Parathyroid adenoma (tissue), 2 donors: ENCODE measurements at regions not wholly inside any gene's neighbourhood (a gene's known extent, or its start where the extent isn't known, plus 50 kb on each side); places are given as distances from the start of the nearest gene placed in this dataset.

Experiments
- H2AFZ ChIP-seq: fragments of 300-600 bp; sonication (generic); one replicate; pipeline ENCODE4 v1.7.0; 2017; ENCODE audit warnings: antibody characterized with exemption, mild to moderate bottlenecking
- H3K27ac ChIP-seq: fragments of 300-600 bp; sonication (generic); one replicate; pipeline ENCODE4 v1.7.0; 2017
- H3K27me3 ChIP-seq: fragments of 300-600 bp; sonication (generic); one replicate; pipeline ENCODE4 v1.7.0; 2017; ENCODE audit warnings: low read length; ENCODE audit not compliant: control insufficient read depth, insufficient read depth
- H3K36me3 ChIP-seq: fragments of 300-600 bp; sonication (generic); one replicate; pipeline ENCODE4 v1.7.0; 2017; ENCODE audit warnings: low read length; ENCODE audit not compliant: control insufficient read depth, insufficient read depth
- H3K4me1 ChIP-seq: fragments of 300-600 bp; sonication (generic); one replicate; pipeline ENCODE4 v1.7.0; 2017; ENCODE audit warnings: control low read depth
- H3K4me2 ChIP-seq: fragments of 300-600 bp; sonication (generic); one replicate; pipeline ENCODE4 v1.7.0; 2017; ENCODE audit warnings: low read length
- H3K4me3 ChIP-seq: fragments of 300-600 bp; sonication (generic); one replicate; pipeline ENCODE4 v1.7.0; 2017; ENCODE audit warnings: low read depth, low read length
- H3K79me2 ChIP-seq: fragments of 300-600 bp; sonication (generic); one replicate; pipeline ENCODE4 v1.7.0; 2017; ENCODE audit warnings: control low read depth
- H3K9ac ChIP-seq: fragments of 300-600 bp; sonication (generic); one replicate; pipeline ENCODE4 v1.7.0; 2017; ENCODE audit warnings: mild to moderate bottlenecking
- H3K9me3 ChIP-seq: fragments of 300-600 bp; sonication (generic); one replicate; pipeline ENCODE4 v1.7.0; 2017; ENCODE audit warnings: low read length; ENCODE audit not compliant: control insufficient read depth
- CTCF ChIP-seq: fragments of 300-600 bp; sonication (generic); IDR thresholded peaks from one replicate; pipeline ENCODE4 v1.7.0; 2017; ENCODE audit warnings: antibody characterized with exemption, mild to moderate bottlenecking
- donor health status: primary hyperparathyroidism.

GRCh38 chr1:29984166-29984861 lies 739.1 kb downstream of the MATN1 start:
- TF ChIP-seq CTCF = no peak
- Histone ChIP-seq H3K9me3 (no peaks in the 10 kb centered on the region), H3K36me3 (no peaks in the 10 kb centered on the region), H3K79me2 (no peaks in the 10 kb centered on the region), H3K27me3 (no peaks in the 10 kb centered on the region), H3K9ac (no peak overlapping the region), H3K4me3 (no peak overlapping the region), H3K4me1 (no peaks in the 10 kb centered on the region), H3K4me2 (no peak overlapping the region), H3K27ac (no peak overlapping the region), H2AFZ (no peak overlapping the region)

GRCh38 chr1:29983321-29983720 lies 740.1 kb downstream of the MATN1 start:
- H3K27ac ChIP-seq = no peak overlapping the region
- no peak overlapping the region for H3K9ac ChIP-seq
- no peaks in the 10 kb centered on the region for H3K36me3 ChIP-seq
- TF ChIP-seq CTCF = no peak
- no peaks in the 10 kb centered on the region for H3K4me1 ChIP-seq
- H3K27me3 ChIP-seq = no peaks in the 10 kb centered on the region
- H3K79me2 ChIP-seq = no peaks in the 10 kb centered on the region
- H2AFZ ChIP-seq = no peak overlapping the region
- H3K9me3 ChIP-seq = no peaks in the 10 kb centered on the region
- no peak overlapping the region for H3K4me3 ChIP-seq
- H3K4me2 ChIP-seq = no peak overlapping the region

DNA sequence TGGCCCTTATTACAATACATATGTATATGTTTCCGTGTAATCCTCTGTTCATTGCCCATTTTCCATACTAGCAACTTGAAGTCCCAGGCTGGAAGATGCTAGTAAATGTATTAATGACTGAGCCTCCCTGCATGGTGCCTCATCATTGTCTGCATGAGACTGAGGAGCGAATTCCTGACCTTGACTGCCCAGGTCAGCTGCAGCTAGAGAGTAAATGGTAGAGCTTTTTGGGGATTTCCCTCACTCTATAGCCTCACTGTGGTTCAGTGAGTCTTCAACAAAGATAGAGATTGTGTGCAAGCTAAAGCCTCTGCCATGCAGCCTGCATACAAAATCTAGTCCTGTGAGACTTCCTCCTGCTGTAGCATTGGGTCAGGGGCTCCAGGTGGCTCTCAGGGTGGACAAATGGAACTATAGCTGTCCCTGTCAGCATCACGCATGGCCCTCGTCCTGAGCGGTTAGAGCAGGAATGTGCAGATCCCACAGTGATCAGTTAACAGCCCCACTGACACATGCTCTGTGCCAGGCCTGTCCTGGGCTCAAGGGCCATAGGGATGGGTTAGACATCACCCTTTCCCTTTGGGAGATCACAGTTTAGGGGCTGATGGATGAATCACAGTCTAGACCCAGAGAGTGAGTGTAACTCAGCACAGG lies 741.7 kb downstream of the MATN1 start:
- Histone ChIP-seq H3K36me3 (no peaks in the 10 kb centered on the region), H3K9ac (no peak overlapping the region), H3K27ac (no peak overlapping the region), H3K9me3 (peaks cover 2% of the 10 kb centered on the region), H2AFZ (no peak overlapping the region), H3K4me3 (no peak overlapping the region), H3K27me3 (no peaks in the 10 kb centered on the region), H3K4me1 (no peaks in the 10 kb centered on the region), H3K79me2 (no peaks in the 10 kb centered on the region), H3K4me2 (no peak overlapping the region)
- no peak for TF ChIP-seq CTCF

GRCh38 chr1:29977550-29977949 lies 741.2 kb downstream of the PTPRU start:
- Histone ChIP-seq H3K27ac (no peak overlapping the region), H3K9ac (no peak overlapping the region), H2AFZ (no peak overlapping the region), H3K9me3 (peaks cover 2% of the 10 kb centered on the region), H3K27me3 (no peaks in the 10 kb centered on the region), H3K4me2 (no peak overlapping the region), H3K4me3 (no peak overlapping the region), H3K4me1 (no peaks in the 10 kb centered on the region), H3K79me2 (no peaks in the 10 kb centered on the region), H3K36me3 (no peaks in the 10 kb centered on the region)
- no peak for TF ChIP-seq CTCF
